GM19438 (cell line): ENCODE measurements at regions not wholly inside any gene's neighbourhood (a gene's known extent, or its start where the extent isn't known, plus 50 kb on each side); places are given as distances from the start of the nearest gene placed in this dataset.

Experiments
- ATAC-seq: cut with Tn5 transposase; IDR thresholded peaks from one replicate; pipeline ENCODE4 v1.9.1; 2021; ENCODE audit warnings: low read depth; ENCODE audit not compliant: unreplicated experiment

- no peak for ATAC-seq
Measured at GRCh38 chr5:4245076-4245475, 649.4 kb downstream of the IRX1 start.

DNA sequence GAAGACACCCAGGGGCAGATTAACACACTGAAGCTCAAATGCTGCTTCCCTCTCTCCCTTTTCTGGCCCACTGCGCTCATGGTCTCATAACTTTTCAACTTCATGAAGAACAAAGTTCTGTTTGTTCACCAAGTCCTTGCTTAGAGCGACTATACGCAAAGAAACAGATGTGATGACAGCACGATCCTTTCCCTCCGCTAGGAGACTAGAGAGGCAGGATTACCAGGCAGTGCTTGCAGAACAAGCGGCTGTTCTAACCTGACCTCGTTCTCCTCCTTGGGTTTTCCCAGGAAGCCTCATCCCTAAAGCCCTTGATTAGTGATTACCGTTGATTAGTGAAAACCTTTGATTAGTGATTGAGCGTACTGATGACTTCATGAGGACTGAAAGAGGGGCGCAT is 649.9 kb downstream of the IRX1 start:
- ATAC-seq: no peak

GRCh38 chr5:4246447-4246846 is 650.8 kb downstream of the IRX1 start:
- ATAC-seq: no peak

DNA sequence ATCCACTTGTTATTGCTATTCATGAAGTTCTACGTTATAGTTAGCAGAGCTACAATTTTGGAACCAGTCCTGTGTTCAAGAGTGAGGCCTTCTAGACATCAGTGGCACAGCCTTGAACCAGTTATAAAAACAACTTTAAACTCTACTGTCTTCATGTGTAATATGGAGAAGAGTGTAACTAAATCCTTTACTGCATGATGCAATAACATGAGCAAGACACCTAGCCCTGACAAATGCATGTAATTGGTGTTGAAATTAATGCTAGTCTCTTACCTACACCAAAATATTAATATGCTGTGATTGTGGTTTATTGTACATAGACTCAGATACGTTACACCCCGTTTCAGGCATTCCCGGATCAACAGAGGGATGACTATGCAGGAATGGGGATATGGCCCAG is 654.6 kb downstream of the IRX1 start:
- ATAC-seq: no peak

DNA sequence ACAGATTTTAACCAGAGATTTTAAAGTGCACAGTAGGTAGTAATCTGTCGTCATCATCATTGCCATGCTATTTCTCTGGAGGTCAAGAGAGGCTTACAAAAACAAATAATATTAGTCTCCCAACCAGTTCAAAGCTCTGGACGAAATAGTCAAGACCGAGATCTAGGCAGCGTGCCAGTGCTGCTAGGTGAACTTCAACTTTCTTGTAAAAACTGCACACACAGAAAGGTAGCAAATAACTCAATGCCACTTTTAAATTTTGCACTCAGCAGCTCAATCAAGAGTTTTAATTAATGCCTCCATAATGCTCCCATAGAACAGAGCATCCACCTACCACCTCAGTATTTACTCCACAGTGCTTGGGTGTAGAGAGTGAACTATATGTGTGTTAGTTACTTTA is 656.8 kb downstream of the IRX1 start:
- ATAC-seq: no peak

DNA sequence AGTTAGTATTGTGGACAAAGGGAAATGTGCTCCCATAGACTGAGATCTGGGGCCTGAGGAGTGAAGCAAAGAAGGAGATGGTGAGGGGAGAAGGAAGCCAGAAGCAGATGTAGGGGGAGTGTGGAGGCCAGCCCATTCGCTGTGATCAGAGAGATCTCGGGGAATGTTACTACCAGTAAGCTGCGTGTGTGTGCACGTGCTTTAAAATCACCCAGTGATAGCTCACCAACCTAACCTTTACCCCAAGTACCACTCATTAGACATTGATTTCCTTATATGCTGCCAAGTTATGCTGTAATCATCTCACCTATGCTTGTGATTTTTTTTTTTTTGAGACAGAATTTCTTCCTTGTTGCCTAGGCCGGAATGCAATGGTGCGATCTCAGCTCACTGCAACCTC is 659.1 kb downstream of the IRX1 start:
- no peak for ATAC-seq

GRCh38 chr5:4255441-4255840 is 659.8 kb downstream of the IRX1 start:
- no peak for ATAC-seq

DNA sequence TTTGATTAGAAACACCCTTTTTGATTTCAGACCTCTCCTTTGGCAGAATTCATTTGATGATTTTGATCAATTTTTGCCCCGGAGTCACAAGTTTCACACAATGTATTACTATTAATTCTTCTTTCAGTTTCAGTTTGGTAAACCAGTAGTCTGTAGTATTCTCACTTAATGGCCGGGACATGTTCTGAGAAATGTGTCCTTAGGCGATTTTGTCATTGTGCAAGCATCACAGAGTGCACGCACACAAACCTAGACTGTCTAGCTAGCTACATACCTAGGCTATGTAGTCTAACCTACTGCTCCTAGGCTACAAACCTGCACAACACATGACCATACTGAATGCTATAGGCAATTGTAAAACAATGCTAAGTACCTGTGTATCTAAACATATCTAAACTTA is 662.5 kb downstream of the IRX1 start:
- ATAC-seq: no peak

DNA sequence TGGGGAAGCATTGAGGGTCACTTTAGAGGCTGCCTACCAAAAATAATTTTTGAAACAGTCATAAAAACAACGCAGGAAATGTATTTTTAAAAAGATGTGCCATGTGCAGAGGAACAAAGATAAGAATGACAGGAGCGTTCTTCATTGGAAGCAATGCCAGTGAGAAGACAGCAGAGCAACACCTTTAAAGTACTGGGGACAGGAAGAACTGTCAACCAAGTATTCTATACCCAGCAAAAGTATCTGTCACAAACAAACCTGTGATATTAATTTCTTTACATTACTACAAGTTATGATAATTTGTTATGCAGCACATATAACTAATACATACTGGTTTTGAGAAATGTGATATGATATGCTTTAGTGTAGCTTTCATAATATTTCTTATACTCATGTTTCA is 675.6 kb downstream of the IRX1 start:
- ATAC-seq: no peak

GRCh38 chr5:4275232-4275631 is 679.6 kb downstream of the IRX1 start:
- ATAC-seq: no peak

DNA sequence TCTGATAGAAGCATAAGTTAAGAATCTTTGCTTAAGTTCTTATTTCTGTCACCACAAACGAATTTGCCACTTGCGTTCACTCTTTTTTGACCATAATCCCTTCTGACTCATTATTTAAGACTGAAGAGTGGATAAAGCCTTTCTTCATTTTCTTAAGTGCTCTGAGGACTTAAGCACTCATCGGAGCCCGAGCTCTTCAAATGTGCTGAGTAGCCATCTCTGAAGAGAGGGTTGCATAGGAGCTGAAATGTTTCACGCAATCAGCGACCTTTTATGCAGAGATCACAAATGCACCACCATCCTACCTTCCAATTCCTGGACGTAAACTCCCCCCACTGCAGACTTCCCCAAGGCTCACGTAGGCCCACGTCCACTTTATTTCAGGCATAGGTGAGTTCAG is 699.2 kb downstream of the IRX1 start:
- no peak for ATAC-seq

GRCh38 chr5:4295663-4296339 is 700.2 kb downstream of the IRX1 start:
- no peak for ATAC-seq

- ATAC-seq: no peak
Measured at GRCh38 chr5:4306057-4306456, 710.4 kb downstream of the IRX1 start.

GRCh38 chr5:4309026-4309425 is 713.4 kb downstream of the IRX1 start:
- no peak for ATAC-seq

DNA sequence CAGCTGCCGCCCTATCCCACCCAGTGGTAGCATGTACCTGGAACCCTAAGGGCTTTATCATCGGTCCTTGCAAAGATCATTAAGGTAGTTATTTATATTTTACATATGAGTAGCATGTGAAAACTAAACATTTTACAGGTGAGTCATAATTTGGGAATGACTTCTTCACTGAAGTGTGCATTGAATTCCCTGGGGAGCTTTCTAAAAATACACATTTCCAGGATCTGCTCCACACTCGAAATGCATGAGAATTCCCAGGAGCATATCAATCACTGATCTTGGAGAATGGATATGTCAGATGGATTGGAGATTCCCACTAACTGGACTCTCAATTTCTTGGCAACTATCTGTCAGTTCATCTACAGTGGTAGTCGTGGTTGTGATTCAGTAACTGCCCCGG is 717.5 kb downstream of the IRX1 start:
- no peak for ATAC-seq

- no peak for ATAC-seq
Measured at GRCh38 chr5:4319478-4320128, 724.0 kb downstream of the IRX1 start.

GRCh38 chr5:4330327-4330726 is 734.7 kb downstream of the IRX1 start:
- no peak for ATAC-seq

DNA sequence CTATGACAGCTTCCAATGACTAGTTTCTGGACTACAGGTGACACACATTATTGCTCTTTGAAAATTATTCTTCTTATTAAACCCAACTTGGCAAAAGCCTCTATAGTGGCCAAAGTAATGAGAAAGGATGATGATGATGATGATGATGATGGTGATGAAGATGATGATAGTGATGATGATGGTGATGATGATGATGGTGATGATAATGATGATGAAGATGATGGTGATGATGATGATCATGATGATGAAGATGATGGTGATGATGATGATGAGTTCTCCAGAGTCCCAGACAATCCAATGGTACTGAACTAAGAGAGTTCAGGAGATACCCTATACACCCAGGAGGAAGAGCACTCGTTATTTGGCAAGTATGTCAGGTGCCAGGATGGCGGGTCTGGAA is 739.4 kb downstream of the IRX1 start:
- no peak for ATAC-seq

- no peak for ATAC-seq
Measured at GRCh38 chr5:4337519-4337918, 741.9 kb downstream of the IRX1 start.

- ATAC-seq: no peak
Measured at GRCh38 chr5:4339949-4340348, 744.3 kb downstream of the IRX1 start.

DNA sequence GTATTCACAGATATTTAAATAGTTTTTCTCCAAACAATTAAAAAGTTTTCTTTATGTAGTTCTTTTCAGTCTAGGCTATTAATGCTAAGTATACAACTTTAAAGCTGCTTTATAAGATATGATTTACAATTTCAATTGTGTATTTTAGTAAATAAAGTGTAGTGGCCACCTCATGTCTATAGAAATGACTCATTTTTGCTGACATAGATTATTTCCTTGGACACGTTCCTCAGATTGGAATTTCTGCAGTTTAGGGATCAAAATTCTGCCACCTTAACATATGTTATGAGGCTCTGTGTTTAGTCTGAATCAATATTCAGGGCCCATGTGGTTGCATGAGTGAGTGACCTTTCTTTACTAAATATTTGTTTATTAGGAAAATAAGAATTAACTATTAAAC is 750.2 kb downstream of the IRX1 start:
- no peak for ATAC-seq

- no peak for ATAC-seq
Measured at GRCh38 chr5:4348423-4348822, 752.8 kb downstream of the IRX1 start.

DNA sequence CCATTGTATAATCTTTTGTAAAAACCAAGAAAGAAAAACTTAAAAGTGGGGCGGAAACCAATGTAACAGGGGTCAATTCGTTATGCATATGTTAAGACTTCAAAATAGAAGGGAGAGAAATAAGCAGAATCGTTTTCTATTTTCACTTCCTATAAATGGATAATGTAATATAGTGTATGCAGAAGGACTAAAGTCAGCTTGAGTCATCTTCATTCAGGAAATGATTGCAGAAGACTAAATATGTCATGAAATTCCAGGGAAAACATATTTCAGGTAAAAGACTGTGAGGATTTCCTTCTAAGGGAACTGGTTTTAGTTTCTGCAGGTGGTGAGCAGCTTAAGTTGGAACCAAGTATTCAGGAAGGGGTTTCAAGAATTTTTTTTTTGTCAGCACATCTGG is 753.3 kb downstream of the IRX1 start:
- no peak for ATAC-seq
